ENCODE measurements at regions not wholly inside any gene's neighbourhood (a gene's known extent, or its start where the extent isn't known, plus 50 kb on each side); places are given as distances from the start of the nearest gene placed in this dataset.

GRCh38 chr7:128155100-128155740 lies 85.9 kb upstream of the LEP start:
- no peaks in the 10 kb centered on the region for H3K9me3 ChIP-seq (ENCODE audit: control insufficient read depth in 2 of 2, insufficient read depth in 1 of 2, low read depth in 1 of 2, low read length in 1 of 2)
- peak in 1 of 2 donors; percentile 28 for DNase-seq
- 61 to 78% (median 72%) methylated on average over 12 of the region's 12 CpGs for WGBS, 3 donors
- no peak overlapping the region for H3K4me3 ChIP-seq (ENCODE audit: low read depth in 1 of 3, low read length in 3 of 3)
- H3K4me1 ChIP-seq (ENCODE audit: control insufficient read depth in 3 of 3, insufficient read depth in 2 of 3, low read depth in 1 of 3, low read length in 2 of 3) = no peaks in the 10 kb centered on the region
- H3K27me3 ChIP-seq (ENCODE audit: control insufficient read depth in 3 of 3, insufficient read depth in 3 of 3, low read length in 3 of 3) = peaks cover 0 to 29% (median 0%) of the 10 kb centered on the region in 3 donors
- H3K27ac ChIP-seq (ENCODE audit: low read depth in 1 of 3, low read length in 2 of 3) = no peak overlapping the region
- H3K36me3 ChIP-seq (ENCODE audit: control insufficient read depth in 3 of 3, insufficient read depth in 2 of 3, low read depth in 1 of 3, low read length in 3 of 3) = no peaks in the 10 kb centered on the region
- FAIRE-seq = no peak

- H3K36me3 ChIP-seq (ENCODE audit: control insufficient read depth in 3 of 3, insufficient read depth in 2 of 3, low read depth in 1 of 3, low read length in 3 of 3) = no peaks in the 10 kb centered on the region
- no peak overlapping the region for H3K4me3 ChIP-seq (ENCODE audit: low read depth in 1 of 3, low read length in 3 of 3)
- no peak overlapping the region for H3K27ac ChIP-seq (ENCODE audit: low read depth in 1 of 3, low read length in 2 of 3)
- FAIRE-seq (no peak), DNase-seq (no peak)
- peaks cover 0 to 2% of the 10 kb centered on the region in 2 donors for H3K9me3 ChIP-seq (ENCODE audit: control insufficient read depth in 2 of 2, insufficient read depth in 1 of 2, low read depth in 1 of 2, low read length in 1 of 2)
- 73 to 86% (median 74%) methylated on average over 7 of the region's 7 CpGs for WGBS, 3 donors
- peaks cover 0 to 39% (median 5%) of the 10 kb centered on the region in 3 donors for H3K27me3 ChIP-seq (ENCODE audit: control insufficient read depth in 3 of 3, insufficient read depth in 3 of 3, low read length in 3 of 3)
- H3K4me1 ChIP-seq (ENCODE audit: control insufficient read depth in 3 of 3, insufficient read depth in 2 of 3, low read depth in 1 of 3, low read length in 2 of 3) = no peaks in the 10 kb centered on the region
Measured at GRCh38 chr7:128157906-128158305, 83.2 kb upstream of the LEP start.

- H3K36me3 ChIP-seq (ENCODE audit: control insufficient read depth in 3 of 3, insufficient read depth in 2 of 3, low read depth in 1 of 3, low read length in 3 of 3) = no peaks in the 10 kb centered on the region
- no peak overlapping the region for H3K4me3 ChIP-seq (ENCODE audit: low read depth in 1 of 3, low read length in 3 of 3)
- H3K9me3 ChIP-seq (ENCODE audit: control insufficient read depth in 2 of 2, insufficient read depth in 1 of 2, low read depth in 1 of 2, low read length in 1 of 2) = peaks cover 0 to 2% of the 10 kb centered on the region in 2 donors
- FAIRE-seq (no peak), DNase-seq (no peak)
- WGBS, 3 donors = 85 to 94% (median 89%) methylated on average over 3 of the region's 3 CpGs
- H3K27me3 ChIP-seq (ENCODE audit: control insufficient read depth in 3 of 3, insufficient read depth in 3 of 3, low read length in 3 of 3) = peaks cover 0 to 43% (median 5%) of the 10 kb centered on the region in 3 donors
- no peak overlapping the region for H3K27ac ChIP-seq (ENCODE audit: low read depth in 1 of 3, low read length in 2 of 3)
- no peaks in the 10 kb centered on the region for H3K4me1 ChIP-seq (ENCODE audit: control insufficient read depth in 3 of 3, insufficient read depth in 2 of 3, low read depth in 1 of 3, low read length in 2 of 3)
Measured at GRCh38 chr7:128158370-128158769, 82.7 kb upstream of the LEP start.

- Histone ChIP-seq H3K36me3 (ENCODE audit: control insufficient read depth in 3 of 3, insufficient read depth in 2 of 3, low read depth in 1 of 3, low read length in 3 of 3) (no peaks in the 10 kb centered on the region), H3K9me3 (ENCODE audit: control insufficient read depth in 2 of 2, insufficient read depth in 1 of 2, low read depth in 1 of 2, low read length in 1 of 2) (peaks cover 0 to 2% of the 10 kb centered on the region in 2 donors), H3K27me3 (ENCODE audit: control insufficient read depth in 3 of 3, insufficient read depth in 3 of 3, low read length in 3 of 3) (peaks cover 8 to 61% (median 15%) of the 10 kb centered on the region in 3 donors), H3K27ac (ENCODE audit: low read depth in 1 of 3, low read length in 2 of 3) (no peak overlapping the region), H3K4me3 (ENCODE audit: low read depth in 1 of 3, low read length in 3 of 3) (no peak overlapping the region), H3K4me1 (ENCODE audit: control insufficient read depth in 3 of 3, insufficient read depth in 2 of 3, low read depth in 1 of 3, low read length in 2 of 3) (no peaks in the 10 kb centered on the region)
- DNase-seq (no peak), FAIRE-seq (no peak)
- WGBS, 3 donors = 68 to 76% (median 74%) methylated on average over 6 of the region's 6 CpGs
Measured at GRCh38 chr7:128160296-128160695, 80.8 kb upstream of the LEP start.

GRCh38 chr7:128161466-128162125 lies 79.5 kb upstream of the LEP start:
- no peaks in the 10 kb centered on the region for H3K36me3 ChIP-seq (ENCODE audit: control insufficient read depth in 3 of 3, insufficient read depth in 2 of 3, low read depth in 1 of 3, low read length in 3 of 3)
- DNase-seq (no peak), FAIRE-seq (no peak)
- 82 to 88% (median 86%) methylated on average over 7 of the region's 7 CpGs for WGBS, 3 donors
- peaks cover 12 to 74% (median 27%) of the 10 kb centered on the region in 3 donors for H3K27me3 ChIP-seq (ENCODE audit: control insufficient read depth in 3 of 3, insufficient read depth in 3 of 3, low read length in 3 of 3)
- H3K4me3 ChIP-seq (ENCODE audit: low read depth in 1 of 3, low read length in 3 of 3) = no peak overlapping the region
- no peaks in the 10 kb centered on the region for H3K4me1 ChIP-seq (ENCODE audit: control insufficient read depth in 3 of 3, insufficient read depth in 2 of 3, low read depth in 1 of 3, low read length in 2 of 3)
- H3K9me3 ChIP-seq (ENCODE audit: control insufficient read depth in 2 of 2, insufficient read depth in 1 of 2, low read depth in 1 of 2, low read length in 1 of 2) = peaks cover 0 to 2% of the 10 kb centered on the region in 2 donors
- H3K27ac ChIP-seq (ENCODE audit: low read depth in 1 of 3, low read length in 2 of 3) = no peak overlapping the region

- H3K27me3 ChIP-seq (ENCODE audit: control insufficient read depth in 3 of 3, insufficient read depth in 3 of 3, low read length in 3 of 3) = peaks cover 14 to 78% (median 28%) of the 10 kb centered on the region in 3 donors
- H3K36me3 ChIP-seq (ENCODE audit: control insufficient read depth in 3 of 3, insufficient read depth in 2 of 3, low read depth in 1 of 3, low read length in 3 of 3) = no peaks in the 10 kb centered on the region
- H3K4me1 ChIP-seq (ENCODE audit: control insufficient read depth in 3 of 3, insufficient read depth in 2 of 3, low read depth in 1 of 3, low read length in 2 of 3) = peaks cover 0 to 4% (median 0%) of the 10 kb centered on the region in 3 donors
- 63 to 79% (median 71%) methylated on average over 2 of the region's 2 CpGs for WGBS, 3 donors
- DNase-seq (no peak), FAIRE-seq (no peak)
- H3K27ac ChIP-seq (ENCODE audit: low read depth in 1 of 3, low read length in 2 of 3) = no peak overlapping the region
- H3K9me3 ChIP-seq (ENCODE audit: control insufficient read depth in 2 of 2, insufficient read depth in 1 of 2, low read depth in 1 of 2, low read length in 1 of 2) = peaks cover 0 to 2% of the 10 kb centered on the region in 2 donors
- H3K4me3 ChIP-seq (ENCODE audit: low read depth in 1 of 3, low read length in 3 of 3) = no peak overlapping the region
Measured at GRCh38 chr7:128162666-128163065, 78.4 kb upstream of the LEP start.

- no peaks in the 10 kb centered on the region for H3K36me3 ChIP-seq (ENCODE audit: control insufficient read depth in 3 of 3, insufficient read depth in 2 of 3, low read depth in 1 of 3, low read length in 3 of 3)
- FAIRE-seq (no peak), DNase-seq (no peak)
- peaks cover 0 to 2% of the 10 kb centered on the region in 2 donors for H3K9me3 ChIP-seq (ENCODE audit: control insufficient read depth in 2 of 2, insufficient read depth in 1 of 2, low read depth in 1 of 2, low read length in 1 of 2)
- H3K4me1 ChIP-seq (ENCODE audit: control insufficient read depth in 3 of 3, insufficient read depth in 2 of 3, low read depth in 1 of 3, low read length in 2 of 3) = peaks cover 0 to 6% (median 0%) of the 10 kb centered on the region in 3 donors
- H3K27ac ChIP-seq (ENCODE audit: low read depth in 1 of 3, low read length in 2 of 3) = no peak overlapping the region
- whole genome bisulfite sequencing, 3 donors = 83 to 97% (median 97%) methylated on average over 2 of the region's 2 CpGs
- peaks cover 14 to 79% (median 37%) of the 10 kb centered on the region in 3 donors for H3K27me3 ChIP-seq (ENCODE audit: control insufficient read depth in 3 of 3, insufficient read depth in 3 of 3, low read length in 3 of 3)
- H3K4me3 ChIP-seq (ENCODE audit: low read depth in 1 of 3, low read length in 3 of 3) = no peak overlapping the region
Measured at GRCh38 chr7:128163473-128163872, 77.6 kb upstream of the LEP start.

- H3K36me3 ChIP-seq (ENCODE audit: control insufficient read depth in 3 of 3, insufficient read depth in 2 of 3, low read depth in 1 of 3, low read length in 3 of 3) = no peaks in the 10 kb centered on the region
- FAIRE-seq = no peak
Measured at GRCh38 chr7:128164061-128164954, 76.8 kb upstream of the LEP start.

More at GRCh38 chr7:128164061-128164954, 76.8 kb upstream of the LEP start:
- 36 to 65% (median 53%) methylated on average over 6 of the region's 6 CpGs for WGBS, 3 donors
- peaks cover 0 to 2% of the 10 kb centered on the region in 2 donors for H3K9me3 ChIP-seq (ENCODE audit: control insufficient read depth in 2 of 2, insufficient read depth in 1 of 2, low read depth in 1 of 2, low read length in 1 of 2)
- DNase-seq = no peak
- no peak overlapping the region for H3K27ac ChIP-seq (ENCODE audit: low read depth in 1 of 3, low read length in 2 of 3)
- H3K27me3 ChIP-seq (ENCODE audit: control insufficient read depth in 3 of 3, insufficient read depth in 3 of 3, low read length in 3 of 3) = peaks cover 14 to 87% (median 40%) of the 10 kb centered on the region in 3 donors
- H3K4me3 ChIP-seq (ENCODE audit: low read depth in 1 of 3, low read length in 3 of 3) = no peak overlapping the region
- H3K4me1 ChIP-seq (ENCODE audit: control insufficient read depth in 3 of 3, insufficient read depth in 2 of 3, low read depth in 1 of 3, low read length in 2 of 3) = peaks cover 0 to 6% (median 0%) of the 10 kb centered on the region in 3 donors
